ENCODE measurements at regions not wholly inside any gene's neighbourhood (a gene's known extent, or its start where the extent isn't known, plus 50 kb on each side); places are given as distances from the start of the nearest gene placed in this dataset.

DNA sequence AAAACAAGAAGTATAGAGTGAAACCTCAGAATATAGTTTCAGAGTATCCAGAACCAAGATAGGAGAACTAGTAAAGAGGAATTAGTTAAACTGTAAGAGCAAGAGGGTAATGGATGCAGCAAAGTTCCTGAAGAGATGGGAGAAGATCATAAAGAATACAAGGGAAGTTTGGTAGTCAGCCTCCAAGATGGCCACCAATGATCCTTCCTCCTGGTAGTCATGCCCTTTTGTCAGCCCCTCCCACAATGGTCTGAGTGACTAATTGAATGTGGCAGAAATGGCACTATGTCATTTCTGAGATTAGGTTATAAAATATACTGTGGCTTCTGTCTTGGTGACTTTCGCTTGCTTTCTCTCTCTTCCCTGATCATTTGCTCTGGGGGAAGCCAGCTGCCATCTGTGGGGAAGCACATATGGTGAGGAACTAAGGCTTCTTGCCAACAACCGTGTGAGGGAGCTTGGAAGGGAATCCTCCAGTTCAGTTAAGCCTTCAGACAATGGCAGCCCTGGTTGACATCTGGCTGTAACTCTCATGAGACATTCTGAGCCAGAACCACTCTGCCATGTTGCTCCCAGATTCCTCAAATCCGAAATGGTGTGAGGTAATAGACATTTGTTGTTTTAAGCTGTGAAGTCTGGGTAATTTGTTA, 55.3 kb upstream of the AMN1 start:
- Histone ChIP-seq H3K36me3 (ENCODE audit: control insufficient read depth, insufficient read depth, low read length) (no peaks in the 10 kb centered on the region), H3K4me3 (ENCODE audit: low read length) (no peak overlapping the region), H3K4me1 (ENCODE audit: control insufficient read depth, insufficient read depth, low read length) (no peaks in the 10 kb centered on the region), H3K9me3 (replicated peaks; ENCODE audit: control insufficient read depth, low read depth, low read length) (no peaks in the 10 kb centered on the region), H3K27ac (ENCODE audit: low read length) (no peak overlapping the region), H3K27me3 (ENCODE audit: control insufficient read depth, insufficient read depth, low read length) (no peaks in the 10 kb centered on the region)
- WGBS (ENCODE audit: insufficient coverage) = no CpG with 5 or more reads among the region's 3 CpGs
- no peak for DNase-seq

DNA sequence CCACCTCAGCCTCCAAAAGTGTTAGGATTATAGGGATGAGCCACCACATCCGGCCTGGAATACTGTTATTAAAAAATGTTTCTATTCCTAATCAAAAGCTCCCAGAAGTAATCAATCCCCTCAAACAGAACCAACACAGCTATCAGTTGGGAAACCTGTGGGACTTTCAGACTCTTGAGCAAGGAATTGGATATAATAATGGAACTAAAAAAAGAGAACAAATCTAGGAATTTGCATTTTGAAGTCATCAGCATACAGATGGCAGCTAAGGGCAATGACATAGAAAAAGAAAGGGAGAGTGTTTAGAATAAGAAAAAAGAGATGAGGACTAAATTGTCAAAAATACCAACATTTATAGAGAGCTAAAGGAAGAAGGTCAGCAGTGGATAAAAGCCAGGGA, 54.7 kb upstream of the AMN1 start:
- DNase-seq = no peak
- H3K9me3 ChIP-seq (replicated peaks; ENCODE audit: control insufficient read depth, low read depth, low read length) = no peaks in the 10 kb centered on the region
- no peak overlapping the region for H3K27ac ChIP-seq (ENCODE audit: low read length)
- no peaks in the 10 kb centered on the region for H3K27me3 ChIP-seq (ENCODE audit: control insufficient read depth, insufficient read depth, low read length)
- H3K4me3 ChIP-seq (ENCODE audit: low read length) = no peak overlapping the region
- no peaks in the 10 kb centered on the region for H3K4me1 ChIP-seq (ENCODE audit: control insufficient read depth, insufficient read depth, low read length)
- WGBS (ENCODE audit: insufficient coverage) = no CpG with 5 or more reads among the region's 1 CpG
- no peaks in the 10 kb centered on the region for H3K36me3 ChIP-seq (ENCODE audit: control insufficient read depth, insufficient read depth, low read length)

DNA sequence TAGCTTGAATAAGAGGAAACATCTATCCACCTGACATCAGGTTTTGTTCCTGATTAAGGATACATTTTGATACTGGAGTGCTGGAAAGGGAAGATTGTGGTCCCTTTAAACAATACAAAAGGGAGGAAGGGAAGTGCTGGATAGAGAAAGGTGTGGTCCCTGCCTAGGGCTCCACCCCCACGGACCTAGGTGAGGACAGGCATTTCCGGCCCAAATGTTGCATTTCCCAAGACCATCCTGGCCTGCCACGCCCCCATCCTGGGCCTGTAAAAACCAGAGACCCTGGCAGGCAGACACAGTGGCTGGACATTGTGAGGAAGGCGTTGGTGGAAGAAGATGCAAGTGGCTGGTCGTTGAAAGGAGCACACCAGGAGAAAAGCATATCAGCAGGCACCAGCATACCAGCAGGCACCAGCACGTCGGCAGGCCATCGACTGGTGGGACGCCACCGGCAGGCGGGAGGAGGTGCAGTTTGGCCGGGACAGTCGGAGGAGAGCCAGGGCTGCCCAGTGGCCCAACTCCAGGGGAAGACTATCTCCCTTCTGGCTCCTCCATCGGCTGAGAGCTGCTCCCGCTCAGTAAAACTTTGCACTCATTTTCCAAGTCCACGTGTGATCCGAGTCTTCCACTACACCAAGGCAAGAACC, 53.2 kb upstream of the AMN1 start:
- WGBS (ENCODE audit: insufficient coverage) = 87% methylated on average over 15 of the region's 17 CpGs
- no peaks in the 10 kb centered on the region for H3K9me3 ChIP-seq (replicated peaks; ENCODE audit: control insufficient read depth, low read depth, low read length)
- H3K4me1 ChIP-seq (ENCODE audit: control insufficient read depth, insufficient read depth, low read length) = no peaks in the 10 kb centered on the region
- H3K36me3 ChIP-seq (ENCODE audit: control insufficient read depth, insufficient read depth, low read length) = no peaks in the 10 kb centered on the region
- H3K27ac ChIP-seq (ENCODE audit: low read length) = no peak overlapping the region
- DNase-seq = no peak
- no peaks in the 10 kb centered on the region for H3K27me3 ChIP-seq (ENCODE audit: control insufficient read depth, insufficient read depth, low read length)
- H3K4me3 ChIP-seq (ENCODE audit: low read length) = no peak overlapping the region

DNA sequence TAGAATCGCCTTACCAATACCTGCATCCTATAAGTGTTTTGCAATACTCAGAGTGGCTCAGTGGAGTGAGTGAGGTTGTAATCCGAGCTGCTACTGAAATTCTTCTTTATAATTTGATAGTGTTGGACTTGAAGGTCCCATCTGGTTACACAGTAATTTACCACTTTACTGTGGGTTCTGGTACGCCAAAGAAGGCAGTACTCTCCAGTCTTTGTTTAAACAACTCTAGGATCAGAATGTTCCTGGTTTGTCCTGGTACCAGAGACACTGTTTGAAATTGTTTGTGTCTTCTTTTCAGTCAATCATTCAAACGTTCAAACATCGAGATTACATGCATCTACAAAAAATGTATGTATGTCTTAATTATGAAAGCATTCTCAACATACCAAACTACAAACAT, 51.3 kb upstream of the AMN1 start:
- no peaks in the 10 kb centered on the region for H3K9me3 ChIP-seq (replicated peaks; ENCODE audit: control insufficient read depth, low read depth, low read length)
- no CpG with 5 or more reads among the region's 5 CpGs for WGBS (ENCODE audit: insufficient coverage)
- no peaks in the 10 kb centered on the region for H3K4me1 ChIP-seq (ENCODE audit: control insufficient read depth, insufficient read depth, low read length)

DNA sequence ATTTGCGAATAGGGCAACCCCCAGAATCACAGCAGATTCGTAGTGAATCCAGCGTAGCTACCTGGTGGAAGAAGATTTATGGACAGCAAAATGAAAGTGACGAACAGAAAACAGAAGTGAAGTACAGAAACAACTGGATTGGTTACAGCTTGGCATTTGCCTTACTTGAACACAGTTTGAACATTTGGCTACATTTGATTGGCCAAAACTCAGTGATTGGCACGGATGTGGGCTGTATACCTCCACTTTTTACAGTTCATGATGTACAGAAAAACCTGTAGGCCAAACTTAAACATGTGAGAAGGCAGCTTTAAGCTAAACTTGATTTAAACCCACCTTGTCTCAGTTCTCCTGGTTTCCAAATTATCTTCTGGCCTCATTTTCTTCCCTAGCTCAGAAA, 49.9 kb upstream of the AMN1 start:
- H3K27me3 ChIP-seq (ENCODE audit: control insufficient read depth, insufficient read depth, low read length) = no peaks in the 10 kb centered on the region
- H3K9me3 ChIP-seq (replicated peaks; ENCODE audit: control insufficient read depth, low read depth, low read length) = no peaks in the 10 kb centered on the region
- H3K4me3 ChIP-seq (ENCODE audit: low read length) = no peak overlapping the region
- H3K4me1 ChIP-seq (ENCODE audit: control insufficient read depth, insufficient read depth, low read length) = no peaks in the 10 kb centered on the region
- no peak for DNase-seq
- 51% methylated on average over 5 of the region's 5 CpGs for WGBS (ENCODE audit: insufficient coverage)
- H3K36me3 ChIP-seq (ENCODE audit: control insufficient read depth, insufficient read depth, low read length) = no peaks in the 10 kb centered on the region
- H3K27ac ChIP-seq (ENCODE audit: low read length) = no peak overlapping the region

More for the DNA sequence above, 51.3 kb upstream of the AMN1 start:
- Histone ChIP-seq H3K27ac (ENCODE audit: low read length) (no peak overlapping the region), H3K4me3 (ENCODE audit: low read length) (no peak overlapping the region), H3K36me3 (ENCODE audit: control insufficient read depth, insufficient read depth, low read length) (no peaks in the 10 kb centered on the region), H3K27me3 (ENCODE audit: control insufficient read depth, insufficient read depth, low read length) (no peaks in the 10 kb centered on the region)
- no peak for DNase-seq

All from muscle of leg (tissue), 3 donors.